ENCODE measurements at regions not wholly inside any gene's neighbourhood (a gene's known extent, or its start where the extent isn't known, plus 50 kb on each side); places are given as distances from the start of the nearest gene placed in this dataset.
"Not testable (repeated sequence)": the region's sequence is repeated elsewhere in the genome, so short reads cannot be mapped to it uniquely, and the experiment has no call there.

DNA sequence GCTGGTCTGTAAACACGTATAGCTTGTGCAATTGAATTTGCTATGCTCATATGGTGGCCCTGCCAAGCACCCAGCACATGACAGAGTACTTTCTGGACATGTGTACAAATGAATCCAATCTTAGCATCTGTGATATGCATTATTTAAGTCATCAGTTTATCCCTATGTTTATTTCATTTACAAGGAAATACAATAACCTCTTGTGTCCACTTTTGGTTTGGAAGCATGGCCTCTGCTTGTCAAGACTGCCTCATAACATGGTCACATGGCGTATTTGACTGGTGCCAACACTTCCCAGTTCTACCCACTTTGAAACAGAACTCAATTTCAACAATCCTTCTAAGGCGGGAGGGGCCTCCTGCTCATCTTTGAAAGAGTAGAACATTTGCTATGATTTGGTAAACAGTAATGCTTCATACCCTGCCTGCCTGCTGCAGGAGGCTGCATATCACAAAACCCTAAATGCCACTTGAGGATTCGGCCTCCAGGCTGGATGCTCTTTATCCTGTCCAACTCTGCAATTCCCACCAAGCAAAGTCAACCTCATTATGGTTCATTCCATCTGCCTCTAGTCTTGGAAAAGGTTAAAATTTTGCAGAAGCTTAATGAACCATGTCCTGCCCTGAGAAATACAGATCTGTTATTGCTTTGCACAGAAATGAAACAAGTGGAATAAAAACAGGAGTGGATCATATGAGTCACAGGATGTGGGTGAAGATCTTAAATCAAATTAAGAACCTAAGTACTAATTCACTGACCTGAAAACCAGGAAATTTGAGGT is 151.3 kb downstream of the CYSLTR2 start:
- DNase-seq (ENCODE audit: extremely low read depth in 1 of 11, low read depth in 9 of 11, low spot score in 4 of 11): no peak

DNA sequence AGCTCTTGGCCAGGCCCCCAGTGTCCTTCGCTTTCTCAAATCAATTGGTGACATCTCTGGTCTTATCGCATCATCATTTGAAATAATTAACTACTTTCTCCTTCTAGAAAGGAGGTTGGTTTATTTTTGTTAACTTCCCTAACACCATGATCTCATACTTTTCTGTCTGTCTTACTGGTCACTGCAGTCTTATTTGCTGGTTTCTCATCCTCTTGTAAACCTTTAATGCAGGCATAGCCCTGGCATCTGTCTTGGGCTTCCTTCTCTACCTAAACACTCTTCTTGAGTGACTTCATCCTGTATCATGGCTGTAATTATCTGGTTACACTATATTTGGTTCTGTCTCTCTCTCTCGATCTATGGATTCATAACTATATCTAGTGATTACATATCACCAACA is 152.8 kb downstream of the CYSLTR2 start:
- no peak for DNase-seq (ENCODE audit: extremely low read depth in 1 of 11, low read depth in 9 of 11, low spot score in 4 of 11)

DNA sequence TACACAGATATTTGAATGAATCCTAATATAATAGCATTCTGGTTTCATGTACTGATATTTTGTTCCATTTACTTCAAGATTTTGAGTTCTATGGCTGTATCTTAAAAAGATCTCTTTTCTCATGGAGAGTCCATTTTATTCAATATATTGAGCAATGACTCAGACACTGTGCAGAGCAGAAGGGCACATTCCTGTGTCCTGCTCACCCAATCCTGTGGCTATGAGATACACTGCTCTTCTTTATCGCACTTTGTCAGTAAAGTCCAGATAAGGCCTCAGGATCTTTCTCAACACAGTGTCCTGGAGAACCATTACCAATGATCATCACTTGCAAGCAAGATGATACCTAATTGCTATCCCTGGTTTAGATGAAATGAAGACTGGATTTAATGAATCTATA is 155.0 kb downstream of the CYSLTR2 start:
- no peak for DNase-seq (ENCODE audit: extremely low read depth in 1 of 11, low read depth in 9 of 11, low spot score in 4 of 11)

DNA sequence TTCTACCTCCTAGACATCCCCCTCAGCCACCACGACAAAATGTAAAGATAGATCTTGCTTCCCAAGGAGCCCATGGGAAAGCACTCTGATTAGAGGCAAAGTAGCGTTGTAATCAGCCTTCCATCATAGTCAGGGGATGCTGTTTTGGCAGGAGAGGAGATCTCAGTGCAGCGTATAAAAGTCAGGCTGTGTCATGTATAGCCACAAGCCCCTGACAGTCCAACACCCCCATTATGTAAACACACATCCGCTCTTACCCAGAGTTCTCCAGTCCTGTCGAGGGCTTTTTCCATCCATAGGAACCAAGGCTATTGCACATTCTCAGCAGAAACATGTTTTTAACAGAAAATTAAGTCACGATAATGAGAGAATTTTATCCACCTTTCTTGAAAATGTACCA is 156.3 kb downstream of the CYSLTR2 start:
- no peak for DNase-seq (ENCODE audit: extremely low read depth in 1 of 11, low read depth in 9 of 11, low spot score in 4 of 11)

DNA sequence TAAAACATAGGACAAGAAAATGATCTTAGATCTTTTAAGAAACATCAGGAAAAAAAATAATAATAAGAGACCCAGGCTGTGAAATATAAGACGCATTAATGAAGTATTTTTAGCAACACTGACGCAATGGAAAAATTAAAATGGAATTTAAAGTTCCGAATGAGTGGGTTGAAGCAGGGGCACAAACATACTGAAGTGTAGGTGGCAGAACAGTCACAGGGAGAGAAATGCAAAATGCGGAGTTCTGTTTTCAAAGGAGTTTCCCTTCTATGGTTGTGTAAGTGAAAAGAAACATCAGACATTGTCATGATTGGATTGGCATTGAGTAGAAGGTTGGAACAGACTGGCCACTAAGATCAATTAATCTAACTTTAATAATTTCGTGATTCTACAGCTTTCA is 159.8 kb downstream of the CYSLTR2 start:
- no peak for DNase-seq (ENCODE audit: extremely low read depth in 1 of 11, low read depth in 9 of 11, low spot score in 4 of 11)

DNA sequence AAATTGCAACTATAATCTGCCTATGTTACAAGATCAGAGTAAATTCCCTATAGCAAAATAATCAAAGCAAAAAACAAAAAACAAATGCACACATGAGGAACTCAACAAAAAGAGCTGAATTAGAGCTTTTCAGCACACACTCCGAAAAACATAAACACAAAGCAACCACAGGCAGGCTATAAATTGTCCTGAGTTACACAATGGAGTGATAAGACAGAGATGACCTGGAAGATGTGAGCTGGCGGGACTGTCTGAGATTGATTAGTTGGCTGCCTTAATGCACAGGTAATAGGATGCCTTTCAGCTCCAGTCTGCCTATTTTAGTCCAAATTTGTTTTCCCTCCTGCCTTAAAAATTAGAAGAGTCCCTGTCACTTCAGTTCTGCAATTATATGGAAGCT is 159.0 kb upstream of the FNDC3A start:
- DNase-seq (ENCODE audit: extremely low read depth in 1 of 11, low read depth in 9 of 11, low spot score in 4 of 11): no peak

DNA sequence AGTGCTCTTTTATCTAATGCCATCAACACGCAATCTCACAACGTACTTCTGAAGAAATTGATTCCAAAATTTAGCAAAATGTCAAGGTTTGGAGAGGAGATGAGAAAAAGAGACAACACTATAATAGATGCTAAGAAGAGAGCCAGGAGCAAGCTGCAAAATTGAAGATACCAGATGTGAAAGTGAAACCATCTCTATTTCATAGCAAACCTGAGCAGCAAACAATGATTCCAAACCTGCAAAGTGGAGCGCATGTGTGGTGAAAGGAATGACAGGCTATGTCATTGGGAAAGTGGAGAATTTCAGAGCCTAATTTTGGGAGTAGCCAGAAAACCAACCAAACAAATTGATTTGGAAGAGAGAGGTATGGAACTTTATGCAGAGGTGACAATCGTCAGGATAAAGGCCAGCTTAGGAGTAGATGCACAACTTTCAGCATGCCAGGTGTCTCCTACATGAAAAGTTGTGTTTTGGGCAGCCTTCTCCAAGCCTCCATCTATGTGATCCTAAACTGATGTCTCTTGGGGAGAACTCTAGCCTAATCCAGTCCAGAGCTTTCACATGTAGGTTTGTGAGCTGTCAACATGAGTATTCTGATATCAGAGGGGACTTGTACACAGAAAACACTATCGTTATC is 158.4 kb upstream of the FNDC3A start:
- DNase-seq (ENCODE audit: extremely low read depth in 1 of 11, low read depth in 9 of 11, low spot score in 4 of 11): no peak

DNA sequence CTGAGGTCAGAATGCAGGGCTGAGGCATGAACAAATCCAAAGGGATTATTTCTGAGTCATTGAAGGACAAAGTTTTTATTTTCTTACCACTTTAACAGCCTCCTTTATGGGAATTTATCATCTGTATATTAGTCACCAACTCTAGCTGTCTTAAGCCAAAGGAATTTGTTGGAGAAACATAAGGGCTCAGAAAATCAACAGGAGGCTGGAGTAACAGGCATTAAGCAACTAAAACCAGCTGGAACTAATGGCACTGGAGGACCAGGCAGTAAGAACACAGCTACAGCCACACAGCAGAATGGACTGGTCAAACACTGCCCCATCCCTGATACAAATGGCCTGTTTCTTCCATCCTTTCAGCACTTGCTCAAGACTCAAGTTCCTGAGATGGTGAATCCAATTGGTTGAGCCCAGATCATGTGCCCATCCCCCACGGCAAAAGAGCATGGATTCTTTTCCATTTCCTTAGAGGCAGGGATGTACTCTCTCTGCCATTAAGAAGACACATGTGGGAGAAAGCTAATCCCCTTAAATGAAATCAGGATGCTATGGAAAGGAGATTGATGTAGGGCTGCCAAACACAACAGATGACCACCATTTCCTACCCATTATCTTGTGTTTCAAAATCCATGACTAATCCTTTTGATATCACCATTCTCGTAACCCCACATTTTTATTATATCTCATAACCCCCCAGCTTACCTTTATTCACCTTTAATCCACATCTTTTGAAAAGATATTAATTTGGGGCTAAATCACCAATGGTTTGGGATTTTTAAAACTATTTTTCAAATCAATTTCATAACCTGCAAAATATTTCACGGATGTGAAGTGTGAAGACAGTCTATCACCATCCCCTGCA is 157.0 kb upstream of the FNDC3A start:
- no peak for DNase-seq (ENCODE audit: extremely low read depth in 1 of 11, low read depth in 9 of 11, low spot score in 4 of 11)

DNA sequence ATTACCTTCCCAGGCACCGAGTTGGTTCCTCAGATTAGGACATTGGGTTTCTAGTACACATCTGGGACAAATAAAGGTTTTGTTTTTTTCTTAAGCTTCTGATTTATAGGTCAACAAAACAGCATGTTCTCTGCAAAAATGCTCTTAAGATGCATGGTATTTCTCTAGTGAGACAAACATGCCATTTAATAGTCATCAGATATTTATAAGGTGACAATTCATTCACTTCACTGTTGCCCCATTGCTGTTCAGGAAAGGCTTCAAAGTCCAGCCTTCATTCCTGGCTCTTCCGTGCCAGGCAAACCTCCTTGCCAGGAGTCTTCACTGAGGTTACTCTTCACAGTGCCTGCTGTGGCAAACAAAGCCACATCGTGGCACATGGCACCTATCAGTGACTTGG is 156.3 kb upstream of the FNDC3A start:
- no peak for DNase-seq (ENCODE audit: extremely low read depth in 1 of 11, low read depth in 9 of 11, low spot score in 4 of 11)

DNA sequence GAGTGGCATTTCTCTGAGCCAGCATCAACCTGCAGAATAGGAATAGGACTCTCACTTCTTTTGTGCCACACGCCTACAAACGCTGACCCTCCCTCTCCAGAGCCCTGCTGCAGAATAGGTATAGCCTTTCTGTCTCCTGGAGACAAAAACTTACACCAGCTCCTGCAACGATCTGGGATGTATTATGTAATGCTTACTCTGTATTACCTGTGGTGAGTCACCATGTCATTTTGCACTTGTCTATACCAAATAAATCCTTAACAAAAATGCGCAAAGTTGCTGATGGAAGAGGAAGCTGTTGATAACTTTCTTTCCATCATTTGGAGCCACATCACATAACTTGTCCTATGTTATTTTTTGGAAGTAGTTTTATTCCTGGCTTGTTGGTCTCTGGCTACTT is 155.8 kb upstream of the FNDC3A start:
- no peak for DNase-seq (ENCODE audit: extremely low read depth in 1 of 11, low read depth in 9 of 11, low spot score in 4 of 11)

DNA sequence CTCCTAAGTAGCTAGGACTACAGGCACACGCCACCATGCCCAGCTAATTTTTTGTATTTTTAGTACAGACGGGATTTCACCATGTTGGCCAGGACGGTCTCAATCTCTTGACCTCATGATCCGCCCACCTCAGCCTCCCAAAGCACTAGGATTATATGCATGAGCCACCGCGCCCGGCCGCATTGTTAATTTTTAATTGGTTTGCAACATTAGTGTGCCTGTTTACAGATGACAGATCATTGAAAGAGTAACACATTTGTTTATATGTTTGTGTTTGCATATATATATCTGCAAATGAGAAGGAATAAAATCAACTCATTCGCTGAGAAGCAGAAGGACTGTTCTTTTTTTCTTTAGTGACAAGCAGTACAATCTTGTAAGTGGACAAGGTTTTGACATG is 152.2 kb upstream of the FNDC3A start:
- DNase-seq (ENCODE audit: extremely low read depth in 1 of 11, low read depth in 9 of 11, low spot score in 4 of 11): not testable (repeated sequence)

DNA sequence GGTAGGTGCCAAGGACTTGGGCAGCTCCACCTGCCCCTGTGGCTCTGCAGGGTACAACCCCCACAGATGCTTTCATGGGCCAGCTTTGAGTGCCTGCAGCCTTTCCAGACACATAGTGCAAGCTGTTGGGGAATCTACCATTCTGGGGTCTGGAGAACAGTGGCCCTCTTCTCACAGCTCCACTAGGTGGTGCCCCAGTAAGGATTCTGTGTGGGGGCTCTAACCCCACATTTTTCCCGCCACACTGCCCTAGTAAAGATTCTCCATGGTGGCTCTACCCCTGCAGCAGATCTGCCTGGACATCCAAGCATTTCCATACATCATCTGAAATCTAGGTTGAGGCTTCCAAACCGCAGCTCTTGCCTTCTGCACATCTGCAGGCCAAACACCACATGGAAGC is 149.7 kb upstream of the FNDC3A start:
- DNase-seq (ENCODE audit: extremely low read depth in 1 of 11, low read depth in 9 of 11, low spot score in 4 of 11): no peak

DNA sequence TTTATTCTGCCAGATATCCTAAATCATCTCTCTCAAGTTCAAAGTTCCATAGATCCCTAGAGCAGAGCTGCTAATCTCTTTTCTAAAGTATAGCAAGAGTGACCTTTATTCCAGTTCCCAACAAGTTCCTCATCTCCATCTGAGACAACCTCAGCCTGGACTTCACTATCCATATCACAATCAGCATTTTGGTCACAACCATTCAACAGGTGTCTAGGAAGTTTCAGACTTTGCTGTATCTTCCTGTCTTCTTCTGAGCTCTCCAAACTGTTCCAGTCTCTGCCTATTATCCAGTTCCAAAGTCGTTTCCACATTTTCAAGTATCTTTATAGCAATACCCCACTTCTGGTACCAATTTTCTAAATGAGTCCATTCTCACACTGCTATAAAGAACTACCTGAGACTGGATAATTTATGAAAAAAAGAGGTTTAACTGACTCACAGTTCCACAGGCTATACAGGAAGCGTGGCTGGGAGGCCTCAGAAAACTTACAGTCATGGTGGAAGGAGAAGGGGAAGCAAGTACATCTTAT is 148.7 kb upstream of the FNDC3A start:
- not testable (repeated sequence) for DNase-seq (ENCODE audit: extremely low read depth in 1 of 11, low read depth in 9 of 11, low spot score in 4 of 11)

DNA sequence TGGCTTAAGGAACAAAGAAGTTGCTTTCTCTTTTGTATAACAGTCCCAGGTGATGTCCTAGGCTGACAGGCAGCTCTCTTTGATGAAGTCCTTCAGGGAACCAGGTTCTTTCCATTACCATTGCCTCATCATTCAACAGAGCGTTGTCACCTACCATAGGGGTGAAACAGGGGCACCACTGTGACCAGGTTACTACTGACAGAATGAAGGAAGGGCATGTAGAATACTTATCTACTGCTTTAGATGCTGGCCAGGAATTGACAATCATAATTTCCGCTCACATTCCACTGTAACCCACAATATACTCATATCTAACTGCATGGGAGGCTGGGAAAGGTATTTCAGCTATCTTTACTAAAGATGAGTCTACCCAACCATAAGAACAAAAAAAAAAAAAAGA is 148.0 kb upstream of the FNDC3A start:
- DNase-seq (ENCODE audit: extremely low read depth in 1 of 11, low read depth in 9 of 11, low spot score in 4 of 11): no peak

DNA sequence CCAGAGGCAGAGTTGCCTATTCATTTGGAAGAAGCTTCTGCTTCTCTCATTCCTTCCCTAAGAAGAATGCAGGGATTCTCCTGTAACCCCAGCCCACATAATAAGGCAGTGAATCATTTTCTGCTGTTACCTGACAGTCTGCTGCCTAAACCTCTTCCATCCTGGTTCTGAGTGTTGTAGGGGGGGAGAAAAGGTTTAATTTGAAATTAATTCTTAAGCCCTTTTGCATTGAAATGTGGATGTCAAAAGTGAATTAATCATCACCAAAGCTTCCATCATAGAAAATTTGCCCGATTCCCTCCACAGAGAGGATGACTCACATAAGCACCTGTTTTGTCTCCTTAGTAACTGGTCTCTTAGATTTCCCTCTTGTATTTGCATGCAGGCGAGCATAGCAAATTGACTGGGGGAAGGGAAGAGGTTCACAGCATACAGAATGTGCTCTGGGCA is 146.7 kb upstream of the FNDC3A start:
- DNase-seq (ENCODE audit: extremely low read depth in 1 of 11, low read depth in 9 of 11, low spot score in 4 of 11): no peak

DNA sequence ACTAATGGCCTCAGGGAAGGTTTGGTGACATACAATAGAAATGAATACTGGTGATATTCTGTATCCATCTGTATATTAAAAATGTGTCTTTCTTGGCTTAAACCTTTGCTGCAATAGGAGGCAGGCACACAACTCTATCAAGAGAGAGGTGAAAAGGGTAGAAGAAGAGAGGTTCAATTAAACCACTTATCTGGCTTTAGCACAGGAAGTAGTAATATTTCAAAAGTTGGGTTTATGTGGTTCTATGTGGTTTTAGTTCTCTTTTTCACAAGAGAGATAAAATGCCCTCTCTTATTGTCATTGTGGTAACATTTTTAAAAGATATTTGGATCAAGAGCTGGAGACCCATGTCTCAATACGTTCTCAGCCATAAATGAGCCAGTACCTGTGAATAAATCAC is 146.2 kb upstream of the FNDC3A start:
- DNase-seq (ENCODE audit: extremely low read depth in 1 of 11, low read depth in 9 of 11, low spot score in 4 of 11): no peak

DNA sequence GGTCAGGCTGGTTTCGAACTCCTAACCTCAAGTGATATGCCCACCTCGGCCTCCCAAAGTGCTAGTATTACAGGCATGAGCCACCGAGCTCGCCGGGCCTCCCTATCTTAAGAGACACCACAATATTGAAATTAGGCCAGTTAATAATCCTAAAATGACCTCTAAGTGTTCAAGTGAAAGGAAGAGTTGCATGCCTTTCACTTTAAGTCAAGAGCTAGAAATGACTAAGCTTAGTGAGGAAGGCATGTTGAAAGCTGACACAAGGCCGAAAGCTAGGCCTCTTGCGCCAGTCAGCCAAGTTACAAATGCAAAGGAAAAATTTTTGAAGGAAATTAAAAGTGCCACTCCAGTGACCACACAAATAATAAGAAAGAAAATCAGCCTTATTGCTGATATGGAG is 144.5 kb upstream of the FNDC3A start:
- DNase-seq (ENCODE audit: extremely low read depth in 1 of 11, low read depth in 9 of 11, low spot score in 4 of 11): no peak

DNA sequence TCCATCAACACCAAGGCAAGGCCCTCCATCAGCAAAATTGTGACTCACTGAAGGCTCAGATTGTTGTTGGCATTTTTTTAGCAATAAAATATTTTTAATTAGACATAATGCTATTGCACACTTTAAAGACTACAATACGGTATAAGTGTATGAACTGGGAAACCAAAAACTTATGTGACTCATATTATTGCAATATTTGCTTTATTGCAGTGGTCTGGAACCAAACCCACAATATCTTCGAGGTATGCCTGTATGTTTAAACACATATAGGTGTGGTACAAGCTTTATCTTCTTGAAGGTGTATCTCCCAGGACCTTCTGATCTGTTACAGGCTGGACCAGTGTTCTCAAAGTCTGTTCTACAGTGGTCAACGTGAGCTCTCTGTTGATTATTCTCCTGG is 142.3 kb upstream of the FNDC3A start:
- DNase-seq (ENCODE audit: extremely low read depth in 1 of 11, low read depth in 9 of 11, low spot score in 4 of 11): no peak

DNA sequence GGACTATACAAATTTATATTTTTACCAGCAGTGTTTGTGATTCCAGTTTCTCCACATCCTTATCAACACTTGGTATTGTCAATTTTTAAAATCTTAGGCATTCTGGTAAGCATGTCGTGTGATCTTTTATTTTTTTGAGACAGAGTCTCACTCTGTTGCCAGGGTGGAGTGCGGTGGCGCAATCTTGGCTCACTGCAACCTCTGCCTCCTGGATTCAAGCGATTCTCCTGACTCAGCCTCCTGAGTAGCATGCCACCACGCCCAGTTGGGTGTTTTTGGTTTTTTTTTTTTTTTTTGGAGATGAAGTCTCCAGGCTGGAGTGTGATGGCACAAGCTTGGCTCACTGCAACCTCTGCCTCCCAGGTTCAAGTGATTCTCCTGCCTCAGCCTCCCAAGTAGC is 140.4 kb upstream of the FNDC3A start:
- DNase-seq (ENCODE audit: extremely low read depth in 1 of 11, low read depth in 9 of 11, low spot score in 4 of 11): not testable (repeated sequence)

Data from renal cortex interstitium (tissue), 11 donors.